ENCODE measurements at regions not wholly inside any gene's neighbourhood (a gene's known extent, or its start where the extent isn't known, plus 50 kb on each side); places are given as distances from the start of the nearest gene placed in this dataset.
"Not testable (repeated sequence)": the region's sequence is repeated elsewhere in the genome, so short reads cannot be mapped to it uniquely, and the experiment has no call there.

GRCh38 chr10:85043207-85043606 lies 714.8 kb downstream of the CCSER2 start:
- peak in 1 of 2 experiments; percentile 49 for DNase-seq

- peak; percentile 2 to 19 for DNase-seq
These were observed 716.7 kb downstream of the CCSER2 start for GRCh38 chr10:85045046-85045445.

- DNase-seq = no peak
These were observed 718.9 kb downstream of the CCSER2 start for GRCh38 chr10:85047170-85047834.

GRCh38 chr10:85047979-85048378 lies 719.6 kb downstream of the CCSER2 start:
- DNase-seq = no peak

- no peak for DNase-seq
These were observed 720.3 kb downstream of the CCSER2 start for GRCh38 chr10:85048644-85049043.

- no peak for DNase-seq
These were observed 732.6 kb downstream of the CCSER2 start for GRCh38 chr10:85060944-85061343.

- DNase-seq = no peak
These were observed 733.0 kb downstream of the CCSER2 start for GRCh38 chr10:85061401-85061800.

- DNase-seq = no peak
These were observed 739.6 kb downstream of the CCSER2 start for GRCh38 chr10:85067955-85068354.

GRCh38 chr10:85080934-85081333 lies 752.5 kb downstream of the CCSER2 start:
- no peak for DNase-seq

- no peak for DNase-seq
These were observed 770.6 kb downstream of the CCSER2 start for GRCh38 chr10:85098835-85099521.

GRCh38 chr10:85100495-85100894 lies 772.1 kb downstream of the CCSER2 start:
- no peak for DNase-seq

- peak; percentile 49 to 68 for DNase-seq
These were observed 777.3 kb downstream of the CCSER2 start for GRCh38 chr10:85105614-85106255.

- DNase-seq = no peak
These were observed 782.9 kb downstream of the CCSER2 start for GRCh38 chr10:85111271-85111670.

- DNase-seq = no peak
These were observed 796.2 kb downstream of the CCSER2 start for GRCh38 chr10:85124603-85125051.

GRCh38 chr10:85137253-85137652 lies 808.9 kb downstream of the CCSER2 start:
- no peak for DNase-seq

GRCh38 chr10:85138046-85138445 lies 809.7 kb downstream of the CCSER2 start:
- no peak for DNase-seq

GRCh38 chr10:85139124-85139523 lies 810.7 kb downstream of the CCSER2 start:
- no peak for DNase-seq

- not testable (repeated sequence) for DNase-seq
These were observed 813.1 kb downstream of the CCSER2 start for GRCh38 chr10:85141520-85141919.

- no peak for DNase-seq
These were observed 817.6 kb downstream of the CCSER2 start for GRCh38 chr10:85145966-85146365.

- DNase-seq = no peak
These were observed 819.2 kb downstream of the CCSER2 start for GRCh38 chr10:85147346-85148250.

GRCh38 chr10:85148693-85149640 lies 820.6 kb downstream of the CCSER2 start:
- DNase-seq = no peak

GRCh38 chr10:85149766-85150165 lies 821.4 kb downstream of the CCSER2 start:
- DNase-seq = no peak

All from NCI-H524 (cell line).